ENCODE measurements at regions not wholly inside any gene's neighbourhood (a gene's known extent, or its start where the extent isn't known, plus 50 kb on each side); places are given as distances from the start of the nearest gene placed in this dataset.

- no peak for DNase-seq (ENCODE audit: low read depth in 2 of 2)
Measured at GRCh38 chr6:155955038-155955437, 499.4 kb upstream of the NOX3 start.

- DNase-seq (ENCODE audit: low read depth in 2 of 2): no peak
Measured at GRCh38 chr6:155954149-155954548, 498.5 kb upstream of the NOX3 start.

GRCh38 chr6:155949256-155949655 is 493.6 kb upstream of the NOX3 start:
- DNase-seq (ENCODE audit: low read depth in 2 of 2): no peak

- DNase-seq (ENCODE audit: low read depth in 2 of 2): no peak
Measured at GRCh38 chr6:155946860-155947259, 491.2 kb upstream of the NOX3 start.

- no peak for DNase-seq (ENCODE audit: low read depth in 2 of 2)
Measured at GRCh38 chr6:155943635-155944034, 488.0 kb upstream of the NOX3 start.

GRCh38 chr6:155939253-155939652 is 483.6 kb upstream of the NOX3 start:
- no peak for DNase-seq (ENCODE audit: low read depth in 2 of 2)

- DNase-seq (ENCODE audit: low read depth in 2 of 2): no peak
Measured at GRCh38 chr6:155936551-155936950, 480.9 kb upstream of the NOX3 start.

GRCh38 chr6:155936127-155936526 is 480.5 kb upstream of the NOX3 start:
- no peak for DNase-seq (ENCODE audit: low read depth in 2 of 2)

- no peak for DNase-seq (ENCODE audit: low read depth in 2 of 2)
Measured at GRCh38 chr6:155916846-155917624, 461.4 kb upstream of the NOX3 start.

- no peak for DNase-seq (ENCODE audit: low read depth in 2 of 2)
Measured at GRCh38 chr6:155915651-155916050, 460.0 kb upstream of the NOX3 start.

- DNase-seq (ENCODE audit: low read depth in 2 of 2): no peak
Measured at GRCh38 chr6:155913816-155914215, 458.2 kb upstream of the NOX3 start.

GRCh38 chr6:155909710-155910109 is 454.1 kb upstream of the NOX3 start:
- no peak for DNase-seq (ENCODE audit: low read depth in 2 of 2)

GRCh38 chr6:155895641-155896040 is 440.0 kb upstream of the NOX3 start:
- no peak for DNase-seq (ENCODE audit: low read depth in 2 of 2)

- no peak for DNase-seq (ENCODE audit: low read depth in 2 of 2)
Measured at GRCh38 chr6:155894758-155895157, 439.1 kb upstream of the NOX3 start.

GRCh38 chr6:155894262-155894661 is 438.6 kb upstream of the NOX3 start:
- DNase-seq (ENCODE audit: low read depth in 2 of 2): no peak

- DNase-seq (ENCODE audit: low read depth in 2 of 2): no peak
Measured at GRCh38 chr6:155890409-155890808, 434.8 kb upstream of the NOX3 start.

- DNase-seq (ENCODE audit: low read depth in 2 of 2): no peak
Measured at GRCh38 chr6:155889410-155889809, 433.8 kb upstream of the NOX3 start.

GRCh38 chr6:155887421-155887820 is 431.8 kb upstream of the NOX3 start:
- DNase-seq (ENCODE audit: low read depth in 2 of 2): no peak

GRCh38 chr6:155883741-155884140 is 428.1 kb upstream of the NOX3 start:
- no peak for DNase-seq (ENCODE audit: low read depth in 2 of 2)

- no peak for DNase-seq (ENCODE audit: low read depth in 2 of 2)
Measured at GRCh38 chr6:155883334-155883731, 427.7 kb upstream of the NOX3 start.

- no peak for DNase-seq (ENCODE audit: low read depth in 2 of 2)
Measured at GRCh38 chr6:155882527-155883333, 427.1 kb upstream of the NOX3 start.

- DNase-seq (ENCODE audit: low read depth in 2 of 2): no peak
Measured at GRCh38 chr6:155881826-155882526, 426.3 kb upstream of the NOX3 start.

GRCh38 chr6:155880900-155881299 is 425.3 kb upstream of the NOX3 start:
- no peak for DNase-seq (ENCODE audit: low read depth in 2 of 2)

Data from activated CD4-positive, alpha-beta T cell treated with anti-CD3 and anti-CD28 coated beads for 24 hours (primary cell).